HUDEP-2 (cell line): ENCODE measurements at regions not wholly inside any gene's neighbourhood (a gene's known extent, or its start where the extent isn't known, plus 50 kb on each side); places are given as distances from the start of the nearest gene placed in this dataset.
"Not testable (repeated sequence)": the region's sequence is repeated elsewhere in the genome, so short reads cannot be mapped to it uniquely, and the experiment has no call there.

Experiments
- DNase-seq, 76 experiments: peaks; one replicate each; lab custom pipeline; 2025; ENCODE audit not compliant: unreplicated experiment in 76 of 76; lab: John Stamatoyannopoulos, UW

DNA sequence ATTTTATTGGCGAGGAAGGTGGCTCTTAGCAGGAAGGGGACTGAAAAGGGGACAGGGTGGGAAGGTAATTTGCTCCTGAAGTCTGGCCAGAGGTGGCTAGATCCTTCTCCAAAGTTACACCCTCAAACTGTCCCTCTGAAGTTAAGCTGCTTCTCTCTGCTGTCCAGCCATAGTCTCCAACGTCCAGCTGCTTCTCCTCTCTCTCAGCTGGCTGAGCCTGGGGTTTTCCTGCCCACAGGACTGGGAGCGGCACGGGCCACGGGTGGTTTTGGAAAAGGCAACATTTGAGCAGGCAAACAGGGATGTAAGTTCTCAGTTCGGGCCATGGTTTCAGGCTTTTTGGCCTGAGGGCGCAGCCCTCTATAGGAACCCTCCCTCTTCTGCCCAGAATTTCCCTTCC, 128.3 kb downstream of the YIPF5 start:
- no peak for DNase-seq

DNA sequence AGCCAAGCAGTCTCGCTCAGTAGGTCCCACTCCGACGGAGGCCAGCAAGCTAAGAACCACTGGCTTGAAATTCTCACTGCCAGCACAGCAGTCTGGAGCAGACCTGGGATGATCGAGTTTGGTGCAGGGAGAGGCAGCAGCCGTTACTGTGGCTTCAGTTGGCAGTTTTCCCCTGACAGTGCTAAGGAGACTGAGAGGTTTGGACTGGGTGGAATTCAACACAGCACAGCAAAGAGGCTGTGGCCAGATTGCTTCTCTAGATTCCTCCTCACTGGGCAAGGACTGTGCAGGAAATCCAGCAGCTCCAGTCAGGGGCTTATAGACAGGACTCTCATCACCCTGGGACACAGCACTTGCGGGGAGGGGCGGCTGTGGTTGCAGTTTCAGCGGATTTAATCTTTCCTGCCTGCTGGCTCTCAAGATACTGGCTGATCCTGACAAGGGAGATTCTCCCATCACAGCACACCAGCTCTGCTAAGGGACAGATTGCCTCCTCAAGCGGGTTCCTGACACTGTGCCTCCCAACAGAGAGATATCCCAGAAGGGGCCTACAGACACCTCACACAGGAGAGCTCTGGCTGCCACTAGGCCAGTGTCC, 122.1 kb downstream of the YIPF5 start:
- no peak for DNase-seq

DNA sequence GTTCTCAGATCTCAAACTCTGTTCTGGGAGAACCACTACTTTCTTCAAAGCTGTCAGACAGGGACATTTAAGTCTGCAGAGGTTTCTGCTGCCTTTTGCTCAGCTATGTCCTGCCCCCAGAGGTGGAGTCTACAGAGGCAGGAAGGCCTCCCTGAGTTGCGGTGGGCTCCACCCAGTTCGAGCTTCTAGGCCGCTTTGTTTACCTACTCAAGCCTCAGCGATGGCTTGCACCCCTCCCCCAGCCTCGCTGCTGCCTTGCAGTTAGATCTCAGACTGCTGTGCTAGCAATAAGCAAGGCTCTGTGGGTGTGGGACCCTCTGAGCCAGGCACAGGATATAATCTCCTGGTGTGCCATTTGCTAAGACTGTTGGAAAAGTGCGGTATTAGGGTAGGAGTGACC, 115.1 kb downstream of the YIPF5 start:
- not testable (repeated sequence) for DNase-seq

DNA sequence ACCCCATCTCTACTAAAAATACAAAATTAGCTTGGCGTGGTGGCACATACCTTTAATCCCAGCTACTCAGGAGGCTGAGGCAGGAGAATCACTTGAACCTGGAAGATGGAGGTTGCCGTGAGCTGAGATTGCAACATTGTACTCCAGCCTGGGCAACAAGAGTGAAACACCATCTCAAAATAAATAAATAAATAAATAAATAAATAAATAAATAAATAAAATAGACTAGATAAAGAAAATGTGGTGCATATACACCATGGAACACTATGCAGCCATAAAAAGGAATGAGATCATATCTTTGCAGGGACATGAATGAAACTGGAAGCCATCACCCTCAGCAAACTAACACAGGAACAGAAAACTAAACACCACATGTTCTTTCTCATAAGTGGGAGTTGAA, 110.4 kb downstream of the YIPF5 start:
- DNase-seq = not testable (repeated sequence)

DNA sequence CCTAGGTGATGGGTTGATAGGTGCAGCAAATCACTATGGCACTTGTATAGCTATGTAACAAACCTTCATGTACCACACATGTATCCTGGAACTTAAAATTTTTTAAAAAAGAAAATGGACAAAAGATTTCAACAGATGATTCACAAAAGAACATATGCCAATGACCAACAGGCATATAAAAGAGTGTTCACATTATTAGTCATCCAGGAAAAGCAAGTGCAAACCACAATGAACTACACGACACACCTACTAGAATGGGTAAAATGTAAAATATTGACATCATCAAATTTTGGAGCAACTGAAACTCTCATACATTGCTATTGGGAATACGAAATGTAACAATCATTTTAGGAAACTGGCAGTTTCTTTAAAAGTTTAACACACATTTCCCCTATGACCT, 109.9 kb downstream of the YIPF5 start:
- no peak for DNase-seq

DNA sequence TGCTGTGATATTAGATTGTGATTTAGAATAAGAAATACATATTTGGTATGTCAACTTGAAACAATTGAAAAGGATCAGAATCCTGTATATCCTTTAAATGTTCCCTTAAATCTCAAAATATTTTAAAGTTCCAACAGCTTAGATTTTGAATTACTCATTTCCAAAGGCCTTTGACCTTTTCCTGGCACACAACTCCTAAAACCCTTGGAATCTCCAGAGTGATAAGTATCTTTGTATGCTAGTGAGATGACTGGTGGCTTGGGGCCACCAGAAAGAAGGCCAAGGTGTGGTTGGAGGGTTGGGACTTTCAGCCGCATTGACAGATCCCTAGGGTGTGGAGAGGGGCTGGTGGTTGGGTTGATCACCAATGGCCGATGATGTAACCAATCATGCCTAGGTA, 104.7 kb downstream of the YIPF5 start:
- DNase-seq = no peak

DNA sequence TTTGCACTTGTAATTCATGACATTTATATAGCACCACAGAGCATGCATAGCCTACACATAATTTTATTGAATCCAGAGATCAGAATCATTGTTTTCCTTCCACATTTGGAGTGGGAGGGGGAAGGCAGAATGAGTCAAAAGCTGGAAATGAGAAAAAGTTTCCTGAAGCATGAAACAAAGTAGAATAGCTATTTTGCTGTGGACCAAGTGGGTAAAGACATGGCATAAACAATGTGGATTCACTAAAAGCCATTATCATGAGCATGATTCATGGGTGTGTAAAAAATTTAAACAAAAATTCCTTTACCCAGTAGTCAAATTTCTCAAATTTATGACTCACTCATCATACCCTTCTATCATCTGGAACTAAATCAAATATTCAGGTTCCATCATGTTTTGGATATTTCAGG, 97.9 kb downstream of the YIPF5 start:
- DNase-seq = no peak

DNA sequence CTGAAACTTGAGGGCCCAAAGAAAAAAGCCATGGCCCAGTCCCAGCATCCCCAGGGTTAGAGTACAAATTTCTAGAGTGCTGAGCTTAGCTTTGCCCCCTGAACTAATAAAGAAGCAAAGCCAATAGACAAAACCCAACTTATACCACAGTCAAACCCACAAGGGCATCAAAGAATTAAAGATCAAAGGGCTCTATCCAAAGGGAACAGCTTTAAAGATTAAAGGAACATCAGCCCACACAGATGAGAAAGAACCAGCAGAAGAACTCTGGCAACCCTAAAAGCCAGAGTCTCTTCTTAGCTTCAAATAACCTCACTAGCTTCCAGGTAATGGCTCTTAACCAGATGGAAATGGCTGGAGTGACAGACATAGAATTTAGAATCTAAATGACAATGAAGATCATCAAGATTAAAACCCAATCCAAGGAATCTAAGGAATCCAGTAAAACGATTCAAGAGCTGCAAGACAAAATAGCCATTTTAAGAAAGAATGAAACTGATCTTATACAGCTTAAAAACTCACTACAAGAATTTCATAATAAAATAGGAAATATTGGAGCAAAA, 93.9 kb downstream of the YIPF5 start:
- no peak for DNase-seq

DNA sequence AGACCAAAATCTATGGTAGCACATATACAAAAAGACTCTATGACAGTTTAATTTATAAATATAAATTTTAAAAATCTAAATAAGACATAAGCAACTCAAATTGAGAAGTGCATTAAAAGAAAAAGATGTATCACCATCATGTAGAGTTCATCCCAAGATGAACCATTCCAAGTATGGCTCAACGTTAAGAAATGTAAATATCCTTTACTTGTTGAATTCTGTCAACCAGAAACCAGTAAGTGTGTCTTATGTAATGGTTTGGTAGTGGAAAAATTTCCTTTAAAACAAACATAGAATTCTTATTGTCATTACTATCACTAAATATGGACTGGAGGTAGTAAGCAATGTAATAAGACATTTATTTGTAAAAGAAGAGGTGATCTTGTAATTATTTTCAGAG, 87.3 kb downstream of the YIPF5 start:
- DNase-seq = no peak

DNA sequence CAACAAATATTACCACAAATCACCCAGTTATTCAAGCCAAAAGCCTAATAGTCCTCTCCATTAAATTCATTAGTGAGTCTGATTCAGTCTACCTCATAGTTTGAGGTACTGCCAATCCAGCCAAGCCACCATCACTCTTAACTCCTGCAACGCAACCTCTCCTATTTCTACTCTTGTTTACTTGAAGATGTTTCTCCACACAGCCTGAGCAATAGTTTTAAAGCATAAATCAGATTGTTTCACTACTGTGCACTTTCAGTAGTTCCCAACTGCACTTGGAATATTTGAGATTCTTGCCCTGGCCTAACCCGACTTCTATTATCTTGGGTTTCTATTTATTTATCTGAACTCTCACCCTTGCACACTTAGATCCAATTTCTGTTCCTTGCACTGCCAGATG, 85.5 kb downstream of the YIPF5 start:
- no peak for DNase-seq

DNA sequence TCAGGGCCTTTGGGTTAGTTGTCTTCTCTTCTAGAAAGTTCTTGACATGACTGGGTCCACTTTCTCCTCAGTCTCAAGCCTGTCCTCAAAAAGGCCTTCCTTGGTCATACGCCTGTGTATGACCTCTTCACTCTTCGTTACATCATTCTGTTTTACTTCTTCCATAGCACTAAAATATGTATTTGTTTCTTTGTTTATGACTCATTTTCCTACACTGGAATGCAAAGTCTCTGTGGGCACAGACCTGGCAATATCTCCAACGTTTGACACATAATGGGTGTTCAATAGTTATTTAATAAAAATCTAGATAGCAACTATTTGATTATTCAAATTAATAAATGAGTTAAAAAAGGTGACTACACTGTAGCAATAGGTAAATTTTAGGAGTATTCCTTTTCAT, 85.1 kb downstream of the YIPF5 start:
- no peak for DNase-seq

DNA sequence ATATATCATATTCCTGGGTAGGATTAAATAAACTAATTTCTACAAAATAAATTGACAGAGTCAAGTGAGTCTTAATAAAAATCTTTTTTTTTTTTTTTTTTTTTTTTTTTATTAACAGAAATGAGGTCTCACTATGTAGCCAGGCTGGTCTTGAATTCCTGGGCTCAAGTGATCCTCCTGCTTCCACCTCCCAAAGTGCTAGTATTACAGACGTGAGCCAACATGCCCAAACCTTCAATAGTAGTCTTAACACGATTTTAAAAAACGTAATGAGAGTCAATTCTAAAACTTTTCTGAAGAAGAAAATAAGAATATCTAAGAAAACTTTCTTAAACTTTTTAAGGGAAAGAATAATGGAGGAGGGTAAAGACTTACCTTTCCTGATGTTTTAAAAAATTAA, 84.2 kb downstream of the YIPF5 start:
- DNase-seq = no peak

DNA sequence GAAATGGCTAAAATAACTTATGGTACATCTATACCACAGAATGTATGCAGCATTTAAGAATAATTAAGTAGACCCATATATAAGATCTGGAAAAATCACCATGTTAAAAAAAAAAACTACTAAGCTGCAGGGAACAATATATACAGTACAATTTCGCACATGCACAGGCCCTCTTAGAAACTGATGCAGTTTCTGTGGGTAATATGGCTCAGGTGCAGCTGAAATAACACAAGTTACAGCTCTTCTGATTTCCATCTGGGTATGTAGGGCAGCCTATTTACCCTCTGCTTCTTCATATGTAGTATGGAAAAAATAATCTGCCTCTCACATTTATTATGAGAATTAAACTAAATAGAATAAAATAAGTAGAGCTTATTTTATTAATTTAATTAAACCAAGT, 82.9 kb downstream of the YIPF5 start:
- no peak for DNase-seq

DNA sequence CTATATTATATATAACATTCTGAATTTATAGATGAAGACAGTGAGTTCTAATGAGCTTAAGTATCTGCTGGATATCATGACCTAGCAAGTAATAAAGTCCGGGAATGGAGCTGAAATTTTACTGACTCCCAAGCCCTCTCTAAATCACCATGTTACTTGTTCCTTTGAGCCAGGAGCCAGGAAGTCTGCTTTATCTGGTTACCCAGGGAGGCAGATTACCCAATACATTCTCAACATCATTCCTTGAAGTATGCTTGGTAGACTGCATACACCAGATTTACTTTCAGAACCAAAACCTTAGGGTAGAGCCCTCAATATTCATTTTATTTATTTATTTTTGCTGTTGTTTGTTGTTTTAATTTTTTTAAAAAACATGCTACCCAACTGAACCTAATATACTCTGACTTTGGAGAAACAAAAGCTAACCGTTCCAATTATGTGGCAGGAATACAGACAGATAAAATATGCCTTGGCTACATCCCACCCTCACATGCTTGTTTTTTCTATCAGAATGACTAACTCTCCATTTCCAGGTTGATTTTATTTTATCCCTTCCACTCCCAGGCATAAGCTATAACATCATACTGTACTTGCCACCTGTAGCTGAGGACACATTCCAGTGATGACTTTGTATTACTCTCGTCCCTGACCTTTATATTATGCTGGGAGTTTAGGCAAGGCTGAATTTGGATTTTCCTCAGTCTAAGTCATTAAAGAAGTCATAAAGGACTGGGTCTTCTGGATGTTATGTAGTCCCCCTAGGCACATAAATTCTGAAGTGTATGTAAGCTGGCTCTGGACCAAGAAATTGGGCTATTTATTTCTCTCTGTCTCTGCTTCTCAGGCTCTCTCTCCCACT, 82.0 kb downstream of the YIPF5 start:
- no peak for DNase-seq

DNA sequence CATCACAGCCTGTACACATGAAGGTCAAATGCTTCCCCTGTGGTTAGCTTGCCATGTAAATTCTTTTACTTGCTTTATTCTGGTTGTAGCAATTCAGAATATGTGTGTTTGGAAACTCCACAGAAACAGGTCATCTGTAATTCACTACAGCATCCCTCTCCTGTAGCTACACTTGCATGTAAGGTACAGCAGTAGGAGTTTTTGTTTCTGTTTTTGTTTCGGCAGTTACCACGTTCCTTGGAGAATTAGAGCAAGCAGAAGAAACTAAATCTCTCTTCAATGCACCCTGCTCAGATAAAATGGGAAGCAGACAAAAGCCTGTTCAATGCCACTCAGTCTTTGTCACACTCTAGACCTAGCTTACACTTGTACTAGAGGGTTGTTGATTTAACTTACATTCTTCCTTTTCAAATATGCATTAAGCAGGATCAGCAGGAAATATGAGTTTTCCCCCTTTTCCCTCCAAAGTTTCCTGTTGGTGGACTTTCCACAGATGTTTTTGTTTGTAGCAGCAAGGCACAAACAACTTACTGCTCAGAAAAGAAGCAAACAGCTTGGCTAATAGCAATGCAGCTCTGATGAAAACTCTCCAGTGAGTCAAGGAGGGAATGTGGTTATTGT, 80.9 kb downstream of the YIPF5 start:
- no peak for DNase-seq

DNA sequence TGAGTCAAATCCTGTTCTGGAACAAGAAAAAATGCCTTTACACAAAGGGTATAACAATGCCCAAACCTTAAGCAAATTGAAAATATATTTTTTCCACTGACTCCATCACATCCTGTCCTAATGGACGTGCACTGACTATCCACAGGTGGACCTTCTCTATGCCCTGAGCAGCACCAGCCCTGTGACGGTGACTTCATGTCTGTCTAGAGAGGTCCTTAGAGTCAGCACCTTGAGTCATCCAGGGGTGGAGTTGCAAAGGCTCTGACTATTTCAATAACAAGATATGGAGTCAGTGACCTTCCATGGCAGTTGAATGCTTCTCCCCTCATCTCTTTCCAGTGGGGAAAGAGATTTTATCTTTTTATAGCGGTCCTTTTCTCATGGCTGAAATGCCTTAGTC, 78.0 kb downstream of the YIPF5 start:
- no peak for DNase-seq

DNA sequence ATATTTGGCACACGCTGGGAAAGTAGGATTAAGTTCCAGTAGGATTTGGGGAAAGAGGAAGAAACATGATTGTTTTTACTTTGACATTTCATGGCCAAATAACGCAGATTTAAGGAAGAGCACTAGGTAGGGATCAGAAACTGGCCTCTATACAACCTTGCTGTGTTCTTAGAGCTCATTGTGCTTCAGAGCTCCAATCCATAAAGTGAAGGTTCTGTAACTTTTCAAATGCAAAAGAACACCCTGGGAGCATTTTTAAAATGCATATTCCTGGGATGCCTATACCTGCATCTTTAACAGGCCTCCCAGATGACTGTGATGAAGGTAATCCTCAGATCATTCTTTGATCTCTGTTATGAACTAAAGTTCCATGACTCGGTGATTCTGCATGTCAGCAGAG, 77.1 kb downstream of the YIPF5 start:
- DNase-seq = no peak

DNA sequence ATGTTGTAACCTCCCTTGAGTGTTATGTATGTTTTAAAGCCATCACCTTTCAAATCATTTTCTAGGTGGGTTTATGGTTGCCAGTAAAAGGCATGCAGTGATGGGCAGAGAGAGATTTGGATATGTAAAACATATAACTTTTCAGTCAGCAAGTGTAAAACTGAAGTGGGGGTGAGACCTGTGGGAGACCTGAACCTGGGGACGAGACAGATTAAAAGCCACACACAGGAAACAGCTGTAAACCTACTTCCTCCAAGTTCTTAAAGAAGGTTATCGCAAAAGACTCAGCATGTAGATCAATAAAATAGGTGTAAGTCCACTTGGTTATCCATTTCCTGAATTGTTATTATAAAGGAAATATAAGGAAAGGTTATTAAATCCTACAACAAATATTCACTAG, 76.6 kb downstream of the YIPF5 start:
- no peak for DNase-seq

DNA sequence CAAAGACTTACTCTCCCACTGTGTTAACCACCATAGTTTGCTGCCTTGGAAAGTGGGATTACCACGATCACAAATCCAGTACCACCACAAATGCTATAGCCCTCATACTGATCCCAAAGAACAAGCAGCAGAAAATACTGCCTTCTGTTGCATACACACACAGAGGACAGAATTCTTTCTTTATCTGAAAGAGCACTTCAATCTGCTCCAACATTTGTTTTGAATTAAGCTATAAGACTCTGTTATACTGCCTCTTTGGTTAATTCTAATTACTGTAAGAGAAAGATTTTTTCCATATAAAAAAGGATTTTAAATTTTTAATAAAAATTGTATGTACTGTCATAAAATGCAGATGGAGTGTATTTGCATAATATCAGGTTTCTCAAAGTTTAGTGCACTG, 69.8 kb downstream of the YIPF5 start:
- DNase-seq = no peak

DNA sequence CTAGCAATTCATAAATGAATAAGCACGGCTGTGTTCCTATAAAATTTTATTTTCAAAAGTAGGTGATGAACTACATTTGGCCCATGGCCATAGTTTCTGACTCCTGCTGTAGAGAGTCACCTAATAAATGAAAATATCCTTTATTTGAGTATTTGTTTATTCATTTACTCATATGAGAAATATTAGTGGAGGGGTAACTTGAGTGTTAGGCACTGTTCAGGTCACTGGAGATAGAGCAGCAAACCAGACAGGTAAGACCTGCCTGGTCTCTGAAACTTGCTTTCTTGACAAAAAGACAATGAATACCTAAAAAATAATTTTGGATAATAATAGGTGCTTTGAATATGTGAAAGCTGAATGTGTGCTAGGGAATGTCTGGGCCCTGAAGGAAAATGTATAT, 68.8 kb downstream of the YIPF5 start:
- DNase-seq = no peak

DNA sequence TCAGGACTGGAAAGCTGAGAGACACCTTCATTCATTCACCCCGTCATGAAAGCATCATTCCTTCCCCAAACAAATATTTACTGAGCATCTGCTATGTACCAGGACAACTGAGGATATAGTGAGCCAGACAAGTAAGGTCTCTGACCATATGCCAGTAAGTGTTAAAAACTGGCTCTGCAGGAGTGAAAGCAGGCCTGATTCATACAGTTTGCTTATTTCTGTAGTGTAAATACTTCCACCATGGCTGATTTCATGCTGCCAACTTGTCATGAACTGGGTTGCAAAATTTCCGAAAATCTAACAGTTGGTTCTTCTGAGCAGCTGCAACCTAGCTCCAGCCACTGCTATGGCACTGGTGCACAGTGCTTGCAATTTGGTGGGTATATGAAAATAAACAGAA, 68.1 kb downstream of the YIPF5 start:
- no peak for DNase-seq

DNA sequence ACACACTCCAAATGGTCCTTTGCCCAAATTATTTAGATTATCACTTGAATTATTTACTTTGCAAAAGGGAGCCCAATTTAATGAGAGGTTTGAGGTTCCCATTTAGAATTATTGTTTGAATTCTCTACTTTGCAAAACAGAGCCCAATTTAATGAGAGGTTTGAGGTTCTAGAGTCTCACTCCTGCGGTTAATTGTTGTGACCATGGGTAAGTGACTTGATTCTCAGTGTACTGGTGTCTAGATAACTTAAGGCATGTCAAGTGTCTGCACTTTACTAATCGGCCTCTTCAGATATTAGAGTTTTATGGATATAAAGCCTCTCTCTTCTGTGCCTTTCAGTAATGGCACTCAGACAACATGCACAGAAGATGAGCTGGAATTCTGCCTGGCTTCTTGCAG, 67.5 kb downstream of the YIPF5 start:
- DNase-seq = no peak
